ENCODE measurements at regions not wholly inside any gene's neighbourhood (a gene's known extent, or its start where the extent isn't known, plus 50 kb on each side); places are given as distances from the start of the nearest gene placed in this dataset.

- POLR2A ChIA-PET, result no interaction called here
- CTCF ChIA-PET, result no interaction called here
- FAIRE-seq, result no peak
- Histone ChIP-seq H2AFZ (ENCODE audit: low read depth, low read length) (no peak overlapping the region), H3K4me1 (ENCODE audit: control insufficient read depth, extremely low read depth, insufficient read depth, low read length) (no peaks in the 10 kb centered on the region), H3K9me1 (replicated peaks; ENCODE audit: control insufficient read depth, extremely low read depth, insufficient read depth, low read length) (no peaks in the 10 kb centered on the region), H3K79me2 (ENCODE audit: control insufficient read depth, insufficient read depth, low read length) (no peaks in the 10 kb centered on the region), H3K4me3 (replicated peaks in 1 of 3; ENCODE audit: insufficient read depth in 1 of 3, low read depth in 1 of 3, low read length in 3 of 3) (no peak overlapping the region), H3K36me3 (ENCODE audit: control insufficient read depth in 2 of 2, extremely low read depth in 1 of 2, insufficient read depth in 2 of 2, low read length in 2 of 2) (no peaks in the 10 kb centered on the region), H3K9me3 (replicated peaks; ENCODE audit: control insufficient read depth, insufficient read depth, low read length) (no peaks in the 10 kb centered on the region), H3K27ac (ENCODE audit: insufficient read depth, low read depth, low read length) (no peak overlapping the region), H3K9ac (replicated peaks; ENCODE audit: extremely low read depth, insufficient read depth, low read length) (no peak overlapping the region), H3K27me3 (ENCODE audit: control insufficient read depth in 2 of 2, insufficient read depth in 2 of 2, low read length in 2 of 2) (no peaks in the 10 kb centered on the region), H3K4me2 (ENCODE audit: insufficient read depth, low read length) (no peak overlapping the region), H4K20me1 (replicated peaks; ENCODE audit: control insufficient read depth, extremely low read depth, insufficient read depth, low read length) (no peaks in the 10 kb centered on the region)
- dilution Hi-C loops (cut with MboI; ENCODE audit: extremely low pct_ligation_motif_present, low sequenced_read_pairs) (no loop called here), intact Hi-C loops (cut with micrococcal nuclease) (no loop called here)
- no TSS peak for BruUV-seq (replicated peaks)
- no peak for DNase-seq (ENCODE audit: low read depth, low spot score)
- no peak for TF ChIP-seq EZH2 (IDR thresholded peaks at IDR 0.05; ENCODE audit: borderline replicate concordance, low read depth, low read length, severe bottlenecking)
- TF ChIP-seq MAX (IDR thresholded peaks at IDR 0.05; ENCODE audit: insufficient read depth, insufficient read length), result no peak
- TF ChIP-seq CTCF (IDR thresholded peaks at IDR 0.05; ENCODE audit: extremely low read depth in 1 of 2, insufficient read depth in 1 of 2, low read depth in 1 of 2, low read length in 2 of 2), result no peak
- TF ChIP-seq MYC (IDR thresholded peaks at IDR 0.05; ENCODE audit: low read depth, low read length), result no peak
- TF ChIP-seq POLR2A (IDR thresholded peaks at IDR 0.05; ENCODE audit: low read depth, low read length), result no peak
- TF ChIP-seq FOS (IDR thresholded peaks at IDR 0.05; ENCODE audit: borderline replicate concordance, insufficient read depth, low read length), result no peak
- TF ChIP-seq JUN (IDR thresholded peaks at IDR 0.05; ENCODE audit: borderline replicate concordance, insufficient read depth, insufficient read length, low read depth), result no peak
- TF ChIP-seq POLR2AphosphoS5 (IDR thresholded peaks at IDR 0.05; ENCODE audit: insufficient read depth, low read depth, low read length), result no peak
- no peak for TF ChIP-seq GATA2 (IDR thresholded peaks at IDR 0.05; ENCODE audit: insufficient read depth, insufficient read length, low read depth, low read length)
Measured at GRCh38 chr11:97516688-97517087, 1126.9 kb downstream of the JRKL start.

All from endothelial cell of umbilical vein (primary cell).